ENCODE measurements at regions not wholly inside any gene's neighbourhood (a gene's known extent, or its start where the extent isn't known, plus 50 kb on each side); places are given as distances from the start of the nearest gene placed in this dataset.

- Histone ChIP-seq H3K79me2 (ENCODE audit: control insufficient read depth, low read length) (no peaks in the 10 kb centered on the region), H3K27ac (ENCODE audit: low read depth, low read length) (no peak overlapping the region), H3K4me1 (ENCODE audit: control insufficient read depth, low read length) (0 out of 2 replicates have a peak, but pooled peaks cover 3% of the 10 kb centered on the region), H3K27me3 (ENCODE audit: control insufficient read depth, low read length) (no peaks in the 10 kb centered on the region), H3K36me3 (ENCODE audit: control insufficient read depth, low read length) (no peaks in the 10 kb centered on the region), H3K9me3 (ENCODE audit: control insufficient read depth, insufficient read depth, low read length) (no peaks in the 10 kb centered on the region), H4K20me1 (ENCODE audit: control insufficient read depth, insufficient read depth, low read depth, low read length) (no peaks in the 10 kb centered on the region), H3K4me2 (ENCODE audit: low read length) (no peak overlapping the region), H3K4me3 (ENCODE audit: low read length) (no peak overlapping the region), H3K9me2 (replicated peaks; ENCODE audit: control insufficient read depth, low read length) (no peaks in the 10 kb centered on the region), H3F3A (ENCODE audit: control insufficient read depth, insufficient read depth) (no peaks in the 10 kb centered on the region)
- TF ChIP-seq EZH2phosphoT487 (IDR thresholded peaks at IDR 0.05; ENCODE audit: borderline replicate concordance, low read length) (no peak), CTCF (IDR thresholded peaks at IDR 0.05; ENCODE audit: low read depth, low read length, poor library complexity, severe bottlenecking) (no peak)
Observed at GRCh38 chr2:234300932-234301823, 195.7 kb downstream of the ARL4C start.

GRCh38 chr2:234300391-234300925 lies 196.4 kb downstream of the ARL4C start:
- Histone ChIP-seq H3K36me3 (ENCODE audit: control insufficient read depth, low read length) (no peaks in the 10 kb centered on the region), H3K9me2 (replicated peaks; ENCODE audit: control insufficient read depth, low read length) (no peaks in the 10 kb centered on the region), H3K79me2 (ENCODE audit: control insufficient read depth, low read length) (no peaks in the 10 kb centered on the region), H3K4me1 (ENCODE audit: control insufficient read depth, low read length) (0 out of 2 replicates have a peak, but pooled peaks cover 3% of the 10 kb centered on the region), H3K9me3 (ENCODE audit: control insufficient read depth, insufficient read depth, low read length) (no peaks in the 10 kb centered on the region), H4K20me1 (ENCODE audit: control insufficient read depth, insufficient read depth, low read depth, low read length) (no peaks in the 10 kb centered on the region), H3K4me3 (ENCODE audit: low read length) (no peak overlapping the region), H3K27me3 (ENCODE audit: control insufficient read depth, low read length) (no peaks in the 10 kb centered on the region), H3F3A (ENCODE audit: control insufficient read depth, insufficient read depth) (no peaks in the 10 kb centered on the region), H3K4me2 (ENCODE audit: low read length) (no peak overlapping the region), H3K27ac (ENCODE audit: low read depth, low read length) (no peak overlapping the region)
- no peak for TF ChIP-seq EZH2phosphoT487 (IDR thresholded peaks at IDR 0.05; ENCODE audit: borderline replicate concordance, low read length)
- no peak for TF ChIP-seq CTCF (IDR thresholded peaks at IDR 0.05; ENCODE audit: low read depth, low read length, poor library complexity, severe bottlenecking)

- Histone ChIP-seq H3K9me3 (ENCODE audit: control insufficient read depth, insufficient read depth, low read length) (no peaks in the 10 kb centered on the region), H4K20me1 (ENCODE audit: control insufficient read depth, insufficient read depth, low read depth, low read length) (no peaks in the 10 kb centered on the region), H3K36me3 (ENCODE audit: control insufficient read depth, low read length) (no peaks in the 10 kb centered on the region), H3K4me3 (ENCODE audit: low read length) (no peak overlapping the region), H3K4me2 (ENCODE audit: low read length) (no peak overlapping the region), H3K79me2 (ENCODE audit: control insufficient read depth, low read length) (no peaks in the 10 kb centered on the region), H3K9me2 (replicated peaks; ENCODE audit: control insufficient read depth, low read length) (no peaks in the 10 kb centered on the region), H3K4me1 (ENCODE audit: control insufficient read depth, low read length) (peaks cover 8% of the 10 kb centered on the region), H3K27ac (ENCODE audit: low read depth, low read length) (no peak overlapping the region), H3K27me3 (ENCODE audit: control insufficient read depth, low read length) (no peaks in the 10 kb centered on the region), H3F3A (ENCODE audit: control insufficient read depth, insufficient read depth) (no peaks in the 10 kb centered on the region)
- no peak for TF ChIP-seq EZH2phosphoT487 (IDR thresholded peaks at IDR 0.05; ENCODE audit: borderline replicate concordance, low read length)
- TF ChIP-seq CTCF (IDR thresholded peaks at IDR 0.05; ENCODE audit: low read depth, low read length, poor library complexity, severe bottlenecking) = no peak
Observed at GRCh38 chr2:234298918-234299317, 198.0 kb downstream of the ARL4C start.
